Endodermal cell (in vitro differentiated cells): ENCODE measurements at regions not wholly inside any gene's neighbourhood (a gene's known extent, or its start where the extent isn't known, plus 50 kb on each side); places are given as distances from the start of the nearest gene placed in this dataset.

Source experiments
- DNase-seq: peaks from one replicate; pipeline ENCODE4 v3.0.0-alpha.2; 2017
- H3K27ac ChIP-seq: 2 replicates; pipeline ENCODE4 v1.5.1; 2013; ENCODE audit warnings: mild to moderate bottlenecking, low read depth, low read length, moderate library complexity
- H3K27me3 ChIP-seq: 2 replicates; pipeline ENCODE4 v1.6.1; 2013; ENCODE audit warnings: mild to moderate bottlenecking, low read length, moderate library complexity; ENCODE audit not compliant: insufficient read depth, control insufficient read depth, poor library complexity, severe bottlenecking
- H3K36me3 ChIP-seq: 2 replicates; pipeline ENCODE4 v1.7.0; 2013; ENCODE audit warnings: mild to moderate bottlenecking, low read length, moderate library complexity; ENCODE audit not compliant: control insufficient read depth, insufficient read depth
- H3K4me1 ChIP-seq: one replicate; pipeline ENCODE4 v1.7.0; 2013; ENCODE audit warnings: low read length; ENCODE audit not compliant: control insufficient read depth, insufficient read depth
- H3K4me3 ChIP-seq: 2 replicates; pipeline ENCODE4 v1.5.1; 2013; ENCODE audit warnings: mild to moderate bottlenecking, low read length, moderate library complexity
- H3K9ac ChIP-seq: 2 replicates; pipeline ENCODE4 v1.6.1; 2013; ENCODE audit warnings: mild to moderate bottlenecking, low read length, moderate library complexity; ENCODE audit not compliant: poor library complexity, severe bottlenecking; ENCODE audit errors: extremely low read depth
- H3K9me3 ChIP-seq: 2 replicates; pipeline ENCODE4 v1.6.1; 2013; ENCODE audit warnings: mild to moderate bottlenecking, low read length, moderate library complexity; ENCODE audit not compliant: control insufficient read depth
- H3K27ac Mint-ChIP-seq: 2 replicates; pipeline ENCODE4 v1.8.0; 2020; ENCODE audit warnings: mixed read lengths
- H3K27me3 Mint-ChIP-seq: 2 replicates; pipeline ENCODE4 v1.8.0; 2021; ENCODE audit warnings: mild to moderate bottlenecking, mixed read lengths; ENCODE audit not compliant: insufficient read depth
- H3K36me3 Mint-ChIP-seq: 2 replicates; pipeline ENCODE4 v1.8.0; 2020; ENCODE audit warnings: low read depth, mixed read lengths
- H3K4me1 Mint-ChIP-seq: 2 replicates; pipeline ENCODE4 v1.8.0; 2020; ENCODE audit warnings: mixed read lengths
- H3K4me3 Mint-ChIP-seq: 2 replicates; pipeline ENCODE4 v1.8.0; 2020; ENCODE audit warnings: mild to moderate bottlenecking, moderate library complexity, mixed read lengths
- H3K9me3 Mint-ChIP-seq: 2 replicates; pipeline ENCODE4 v1.8.0; 2020; ENCODE audit warnings: mild to moderate bottlenecking, mixed read lengths
- CTCF ChIP-seq: fragments of 200-600 bp; sonication (generic); conservative IDR thresholded peaks from 2 replicates; pipeline ENCODE4 v1.5.0; 2021; ENCODE audit warnings: antibody characterized with exemption, mild to moderate bottlenecking
- WGBS, 2 experiments: methylation state at CpG; one replicate each; pipeline versions ENCODE4 v1.1.5 to v1.1.7; 2013; ENCODE audit warnings: missing lambda C conversion rate in 2 of 2, mixed read lengths in 1 of 2; ENCODE audit not compliant: insufficient coverage in 1 of 2, insufficient read length in 1 of 2; 5-methylcytosine and 5-hydroxymethylcytosine counted together

GRCh38 chr9:2355697-2355983 lies 265.9 kb upstream of the VLDLR start:
- no peak overlapping the region for H3K9ac ChIP-seq
- DNase-seq, result no peak
- no peak overlapping the region for H3K27ac Mint-ChIP-seq
- H3K4me3 Mint-ChIP-seq, result no peak overlapping the region
- peaks cover 12% of the 10 kb centered on the region for H3K27me3 Mint-ChIP-seq
- no peaks in the 10 kb centered on the region for H3K9me3 ChIP-seq
- no peaks in the 10 kb centered on the region for H3K9me3 Mint-ChIP-seq
- H3K4me3 ChIP-seq, result no peak overlapping the region
- H3K36me3 ChIP-seq, result no peaks in the 10 kb centered on the region
- TF ChIP-seq CTCF, result no peak
- no peaks in the 10 kb centered on the region for H3K4me1 ChIP-seq
- H3K36me3 Mint-ChIP-seq, result no peaks in the 10 kb centered on the region
- H3K27ac ChIP-seq, result no peak overlapping the region
- peaks cover 14% of the 10 kb centered on the region for H3K4me1 Mint-ChIP-seq
- no peaks in the 10 kb centered on the region for H3K27me3 ChIP-seq
- WGBS, 2 experiments, result 73 to 81% methylated on average over 4 to 7 of the region's 7 CpGs

GRCh38 chr9:2356041-2356790 lies 265.4 kb upstream of the VLDLR start:
- WGBS, 2 experiments, result 93 to 95% methylated on average over 6 to 8 of the region's 8 CpGs

GRCh38 chr9:2359891-2360471 lies 261.6 kb upstream of the VLDLR start:
- no peaks in the 10 kb centered on the region for H3K9me3 ChIP-seq
- H3K4me3 ChIP-seq, result no peak overlapping the region
- H3K27me3 ChIP-seq, result no peaks in the 10 kb centered on the region
- H3K27ac Mint-ChIP-seq, result no peak overlapping the region
- peaks cover 10% of the 10 kb centered on the region for H3K27me3 Mint-ChIP-seq
- H3K9ac ChIP-seq, result no peak overlapping the region
- no peak overlapping the region for H3K4me3 Mint-ChIP-seq
- H3K9me3 Mint-ChIP-seq, result no peaks in the 10 kb centered on the region
- H3K4me1 Mint-ChIP-seq, result peaks cover 18% of the 10 kb centered on the region
- H3K36me3 ChIP-seq, result no peaks in the 10 kb centered on the region
- TF ChIP-seq CTCF, result no peak
- 61 to 80% methylated on average over 3 of the region's 3 CpGs for WGBS, 2 experiments
- H3K36me3 Mint-ChIP-seq, result no peaks in the 10 kb centered on the region
- no peaks in the 10 kb centered on the region for H3K4me1 ChIP-seq
- peak overlapping the region; percentile 68 for H3K27ac ChIP-seq
- no peak for DNase-seq

More at GRCh38 chr9:2356041-2356790, 265.4 kb upstream of the VLDLR start:
- no peaks in the 10 kb centered on the region for H3K4me1 ChIP-seq
- H3K36me3 ChIP-seq, result no peaks in the 10 kb centered on the region
- Mint-ChIP-seq H3K27me3 (peaks cover 12% of the 10 kb centered on the region), H3K4me1 (peaks cover 14% of the 10 kb centered on the region), H3K36me3 (no peaks in the 10 kb centered on the region), H3K9me3 (no peaks in the 10 kb centered on the region), H3K4me3 (no peak overlapping the region), H3K27ac (no peak overlapping the region)
- no peak for DNase-seq
- H3K27me3 ChIP-seq, result no peaks in the 10 kb centered on the region
- no peak overlapping the region for H3K27ac ChIP-seq
- no peak overlapping the region for H3K4me3 ChIP-seq
- H3K9ac ChIP-seq, result no peak overlapping the region
- TF ChIP-seq CTCF, result no peak
- no peaks in the 10 kb centered on the region for H3K9me3 ChIP-seq
